ENCODE measurements at regions not wholly inside any gene's neighbourhood (a gene's known extent, or its start where the extent isn't known, plus 50 kb on each side); places are given as distances from the start of the nearest gene placed in this dataset.

GRCh38 chr2:88247531-88247930, 77.4 kb downstream of the THNSL2 start:
- Histone ChIP-seq H3K27ac (ENCODE audit: low read depth in 1 of 2, low read length in 2 of 2) (no peak overlapping the region), H3K9me3 (ENCODE audit: control insufficient read depth in 1 of 2, insufficient read depth in 1 of 2, low read length in 2 of 2) (peaks cover 0 to 9% of the 10 kb centered on the region in 2 experiments), H3K4me3 (ENCODE audit: low read length) (no peak overlapping the region), H3K27me3 (ENCODE audit: control insufficient read depth in 1 of 2, insufficient read depth in 2 of 2, low read length in 2 of 2) (peaks cover 0 to 6% of the 10 kb centered on the region in 2 experiments), H3K36me3 (ENCODE audit: insufficient read depth, low read length) (no peaks in the 10 kb centered on the region), H3K4me1 (ENCODE audit: insufficient read depth, low read length) (peaks cover under 1% of the 10 kb centered on the region)
- no peak for TF ChIP-seq CTCF (IDR thresholded peaks at IDR 0.05)
- H3K9me3 Mint-ChIP-seq, result no peaks in the 10 kb centered on the region
- no peak overlapping the region for H3K4me3 Mint-ChIP-seq
- peak in 1 of 14 experiments; percentile 16 for DNase-seq
- H3K27ac Mint-ChIP-seq, result no peak overlapping the region
- H3K36me3 Mint-ChIP-seq (ENCODE audit: low read depth), result no peaks in the 10 kb centered on the region
- peaks cover 13% of the 10 kb centered on the region for H3K27me3 Mint-ChIP-seq
- H3K4me1 Mint-ChIP-seq (ENCODE audit: low read depth), result no peaks in the 10 kb centered on the region
- no peak for ATAC-seq (ENCODE audit: poor library complexity)
- intact Hi-C loops (cut with DNase I, micrococcal nuclease), result no loop called here
- ChIA-PET POLR2A (no interaction called here), CTCF (no interaction called here)

GRCh38 chr2:88245109-88245508, 75.0 kb downstream of the THNSL2 start:
- Histone ChIP-seq H3K27me3 (ENCODE audit: control insufficient read depth in 1 of 2, insufficient read depth in 2 of 2, low read length in 2 of 2) (peaks cover 0 to 3% of the 10 kb centered on the region in 2 experiments), H3K36me3 (ENCODE audit: insufficient read depth, low read length) (no peaks in the 10 kb centered on the region), H3K27ac (ENCODE audit: low read depth in 1 of 2, low read length in 2 of 2) (no peak overlapping the region), H3K9me3 (ENCODE audit: control insufficient read depth in 1 of 2, insufficient read depth in 1 of 2, low read length in 2 of 2) (peaks cover 0 to 6% of the 10 kb centered on the region in 2 experiments), H3K4me1 (ENCODE audit: insufficient read depth, low read length) (no peaks in the 10 kb centered on the region), H3K4me3 (ENCODE audit: low read length) (no peak overlapping the region)
- Mint-ChIP-seq H3K27me3 (peaks cover 9% of the 10 kb centered on the region), H3K4me1 (ENCODE audit: low read depth) (no peaks in the 10 kb centered on the region), H3K9me3 (no peaks in the 10 kb centered on the region), H3K27ac (no peak overlapping the region), H3K4me3 (no peak overlapping the region), H3K36me3 (ENCODE audit: low read depth) (no peaks in the 10 kb centered on the region)
- CTCF ChIA-PET, result no interaction called here
- no peak for TF ChIP-seq CTCF (IDR thresholded peaks at IDR 0.05)
- DNase-seq, result no peak
- POLR2A ChIA-PET, result no interaction called here
- ATAC-seq (ENCODE audit: poor library complexity), result no peak
- intact Hi-C loops (cut with DNase I, micrococcal nuclease), result no loop called here

- ChIA-PET CTCF (no interaction called here), POLR2A (no interaction called here)
- no peak for TF ChIP-seq CTCF (IDR thresholded peaks at IDR 0.05)
- DNase-seq (peak in 3 of 14 experiments; percentile 12 to 66 (median 26)), ATAC-seq (ENCODE audit: poor library complexity) (no peak)
- Histone ChIP-seq H3K27me3 (ENCODE audit: control insufficient read depth in 1 of 2, insufficient read depth in 2 of 2, low read length in 2 of 2) (no peaks in the 10 kb centered on the region), H3K27ac (ENCODE audit: low read depth in 1 of 2, low read length in 2 of 2) (no peak overlapping the region), H3K36me3 (ENCODE audit: insufficient read depth, low read length) (no peaks in the 10 kb centered on the region), H3K4me3 (ENCODE audit: low read length) (no peak overlapping the region), H3K9me3 (ENCODE audit: control insufficient read depth in 1 of 2, insufficient read depth in 1 of 2, low read length in 2 of 2) (peaks cover 0 to 6% of the 10 kb centered on the region in 2 experiments), H3K4me1 (ENCODE audit: insufficient read depth, low read length) (no peaks in the 10 kb centered on the region)
- no peak overlapping the region for H3K27ac Mint-ChIP-seq
- no peak overlapping the region for H3K4me3 Mint-ChIP-seq
- H3K9me3 Mint-ChIP-seq, result no peaks in the 10 kb centered on the region
- H3K4me1 Mint-ChIP-seq (ENCODE audit: low read depth), result no peaks in the 10 kb centered on the region
- H3K27me3 Mint-ChIP-seq, result no peaks in the 10 kb centered on the region
- no peaks in the 10 kb centered on the region for H3K36me3 Mint-ChIP-seq (ENCODE audit: low read depth)
- intact Hi-C loops (cut with DNase I, micrococcal nuclease), result no loop called here
Observed at GRCh38 chr2:88239781-88240180, 69.6 kb downstream of the THNSL2 start.
